ENCODE measurements at regions not wholly inside any gene's neighbourhood (a gene's known extent, or its start where the extent isn't known, plus 50 kb on each side); places are given as distances from the start of the nearest gene placed in this dataset.

GRCh38 chr3:56923526-56924224 is 121.9 kb upstream of the ARHGEF3 start:
- Histone ChIP-seq H3K9me3 (no peaks in the 10 kb centered on the region), H3K4me3 (no peak overlapping the region), H3K4me1 (peaks cover 0 to 29% (median 16%) of the 10 kb centered on the region in 4 donors), H3K27ac (peak overlapping the region; percentile 1 to 71), H3K27me3 (no peaks in the 10 kb centered on the region), H3K36me3 (no peaks in the 10 kb centered on the region)
- TF ChIP-seq CTCF (IDR thresholded peaks at IDR 0.05) = no peak
- intact Hi-C loops (cut with DNase I; ENCODE audit: low total_unique reads) = no loop called here
- DNase-seq = peak in 1 of 2 donors; percentile 44

GRCh38 chr3:56921573-56922453 is 120.1 kb upstream of the ARHGEF3 start:
- no peak for TF ChIP-seq CTCF (IDR thresholded peaks at IDR 0.05)
- Histone ChIP-seq H3K36me3 (no peaks in the 10 kb centered on the region), H3K27me3 (no peaks in the 10 kb centered on the region), H3K27ac (peak overlapping the region; percentile 1 to 71), H3K4me3 (peak overlapping the region; percentile 27 to 31), H3K9me3 (no peaks in the 10 kb centered on the region), H3K4me1 (peaks cover 0 to 25% (median 10%) of the 10 kb centered on the region in 4 donors)
- no peak for DNase-seq
- intact Hi-C loops (cut with DNase I; ENCODE audit: low total_unique reads) = no loop called here

- Histone ChIP-seq H3K4me1 (peaks cover 0 to 19% (median 7%) of the 10 kb centered on the region in 4 donors), H3K27ac (no peak overlapping the region), H3K9me3 (no peaks in the 10 kb centered on the region), H3K36me3 (no peaks in the 10 kb centered on the region), H3K27me3 (no peaks in the 10 kb centered on the region), H3K4me3 (no peak overlapping the region)
- DNase-seq = no peak
- no peak for TF ChIP-seq CTCF (IDR thresholded peaks at IDR 0.05)
- intact Hi-C loops (cut with DNase I; ENCODE audit: low total_unique reads) = no loop called here
Measured at GRCh38 chr3:56919797-56920195, 118.0 kb upstream of the ARHGEF3 start.

GRCh38 chr3:56919137-56919796 is 117.5 kb upstream of the ARHGEF3 start:
- Histone ChIP-seq H3K36me3 (no peaks in the 10 kb centered on the region), H3K9me3 (no peaks in the 10 kb centered on the region), H3K27ac (no peak overlapping the region), H3K27me3 (no peaks in the 10 kb centered on the region), H3K4me1 (peaks cover 0 to 19% (median 7%) of the 10 kb centered on the region in 4 donors), H3K4me3 (no peak overlapping the region)
- TF ChIP-seq CTCF (IDR thresholded peaks at IDR 0.05) = no peak
- no peak for DNase-seq
- intact Hi-C loops (cut with DNase I; ENCODE audit: low total_unique reads) = no loop called here

GRCh38 chr3:56918111-56918568 is 116.4 kb upstream of the ARHGEF3 start:
- Histone ChIP-seq H3K27ac (no peak overlapping the region), H3K36me3 (no peaks in the 10 kb centered on the region), H3K4me1 (peaks cover 0 to 19% (median 7%) of the 10 kb centered on the region in 4 donors), H3K4me3 (no peak overlapping the region), H3K27me3 (no peaks in the 10 kb centered on the region), H3K9me3 (no peaks in the 10 kb centered on the region)
- TF ChIP-seq CTCF (IDR thresholded peaks at IDR 0.05) = no peak
- intact Hi-C loops (cut with DNase I; ENCODE audit: low total_unique reads) = no loop called here
- no peak for DNase-seq
